ENCODE measurements at regions not wholly inside any gene's neighbourhood (a gene's known extent, or its start where the extent isn't known, plus 50 kb on each side); places are given as distances from the start of the nearest gene placed in this dataset.

DNA sequence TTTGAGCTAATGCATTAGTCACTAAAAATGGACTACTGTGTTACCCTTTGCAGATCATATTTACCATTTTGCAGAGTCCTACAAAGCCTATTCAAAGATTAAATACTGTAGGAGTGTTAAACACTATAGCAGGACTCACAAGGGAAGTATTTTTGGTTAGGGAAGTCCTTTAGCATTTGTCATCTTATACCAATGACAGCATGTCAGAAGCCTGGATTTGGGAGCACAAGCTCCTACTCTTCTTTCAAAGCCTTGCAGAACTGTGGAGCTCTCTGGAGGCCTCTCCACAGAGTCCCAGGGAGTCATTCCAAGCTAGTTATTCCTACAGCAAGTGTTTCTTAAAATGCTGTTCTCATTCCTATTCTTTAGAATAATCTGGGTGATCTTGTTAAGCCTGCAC, 288.8 kb downstream of the PIK3R1 start:
- TF ChIP-seq, protein P1, sequence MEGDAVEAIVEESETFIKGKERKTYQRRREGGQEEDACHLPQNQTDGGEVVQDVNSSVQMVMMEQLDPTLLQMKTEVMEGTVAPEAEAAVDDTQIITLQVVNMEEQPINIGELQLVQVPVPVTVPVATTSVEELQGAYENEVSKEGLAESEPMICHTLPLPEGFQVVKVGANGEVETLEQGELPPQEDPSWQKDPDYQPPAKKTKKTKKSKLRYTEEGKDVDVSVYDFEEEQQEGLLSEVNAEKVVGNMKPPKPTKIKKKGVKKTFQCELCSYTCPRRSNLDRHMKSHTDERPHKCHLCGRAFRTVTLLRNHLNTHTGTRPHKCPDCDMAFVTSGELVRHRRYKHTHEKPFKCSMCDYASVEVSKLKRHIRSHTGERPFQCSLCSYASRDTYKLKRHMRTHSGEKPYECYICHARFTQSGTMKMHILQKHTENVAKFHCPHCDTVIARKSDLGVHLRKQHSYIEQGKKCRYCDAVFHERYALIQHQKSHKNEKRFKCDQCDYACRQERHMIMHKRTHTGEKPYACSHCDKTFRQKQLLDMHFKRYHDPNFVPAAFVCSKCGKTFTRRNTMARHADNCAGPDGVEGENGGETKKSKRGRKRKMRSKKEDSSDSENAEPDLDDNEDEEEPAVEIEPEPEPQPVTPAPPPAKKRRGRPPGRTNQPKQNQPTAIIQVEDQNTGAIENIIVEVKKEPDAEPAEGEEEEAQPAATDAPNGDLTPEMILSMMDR (IDR thresholded peaks at IDR 0.05), result no peak
- no peak for TF ChIP-seq POLR2A (IDR thresholded peaks at IDR 0.05)
